ENCODE measurements at regions not wholly inside any gene's neighbourhood (a gene's known extent, or its start where the extent isn't known, plus 50 kb on each side); places are given as distances from the start of the nearest gene placed in this dataset.
"Not testable (repeated sequence)": the region's sequence is repeated elsewhere in the genome, so short reads cannot be mapped to it uniquely, and the experiment has no call there.

- no peak for DNase-seq
- no peak for ATAC-seq
- Mint-ChIP-seq H3K36me3 (ENCODE audit: low read depth) (no peaks in the 10 kb centered on the region), H3K4me1 (ENCODE audit: low read depth) (no peaks in the 10 kb centered on the region), H3K4me3 (no peak overlapping the region), H3K9me3 (ENCODE audit: insufficient read depth) (no peaks in the 10 kb centered on the region), H3K27ac (no peak overlapping the region), H3K27me3 (ENCODE audit: low read depth) (no peaks in the 10 kb centered on the region)
- ChIA-PET CTCF (no interaction called here), POLR2A (no interaction called here)
These were observed 91.6 kb upstream of the TAF11L2 start for GRCh38 chr5:17406423-17406838.

- H3K27ac Mint-ChIP-seq: no peak overlapping the region
- ATAC-seq (no peak), DNase-seq (no peak)
- H3K36me3 Mint-ChIP-seq (ENCODE audit: low read depth): no peaks in the 10 kb centered on the region
- ChIA-PET CTCF (no interaction called here), POLR2A (no interaction called here)
- peaks cover 3% of the 10 kb centered on the region for H3K9me3 Mint-ChIP-seq (ENCODE audit: insufficient read depth)
- no peak overlapping the region for H3K4me3 Mint-ChIP-seq
- H3K4me1 Mint-ChIP-seq (ENCODE audit: low read depth): no peaks in the 10 kb centered on the region
- H3K27me3 Mint-ChIP-seq (ENCODE audit: low read depth): no peaks in the 10 kb centered on the region
These were observed 86.3 kb upstream of the TAF11L2 start for GRCh38 chr5:17411436-17412402.

GRCh38 chr5:17412760-17413671 lies 85.0 kb upstream of the TAF11L2 start:
- Mint-ChIP-seq H3K27me3 (ENCODE audit: low read depth) (no peaks in the 10 kb centered on the region), H3K9me3 (ENCODE audit: insufficient read depth) (peaks cover 3% of the 10 kb centered on the region), H3K36me3 (ENCODE audit: low read depth) (no peaks in the 10 kb centered on the region), H3K4me1 (ENCODE audit: low read depth) (no peaks in the 10 kb centered on the region), H3K4me3 (no peak overlapping the region), H3K27ac (no peak overlapping the region)
- ChIA-PET POLR2A (no interaction called here), CTCF (no interaction called here)
- DNase-seq (no peak), ATAC-seq (no peak)

- ATAC-seq: no peak
- Mint-ChIP-seq H3K9me3 (ENCODE audit: insufficient read depth) (peaks cover 3% of the 10 kb centered on the region), H3K4me3 (no peak overlapping the region), H3K27me3 (ENCODE audit: low read depth) (no peaks in the 10 kb centered on the region), H3K4me1 (ENCODE audit: low read depth) (no peaks in the 10 kb centered on the region), H3K27ac (no peak overlapping the region), H3K36me3 (ENCODE audit: low read depth) (no peaks in the 10 kb centered on the region)
- POLR2A ChIA-PET: no interaction called here
- DNase-seq: no peak
- CTCF ChIA-PET: no interaction called here
These were observed 84.3 kb upstream of the TAF11L2 start for GRCh38 chr5:17413691-17414090.

GRCh38 chr5:17415321-17415758 lies 82.7 kb upstream of the TAF11L2 start:
- H3K4me3 Mint-ChIP-seq: no peak overlapping the region
- DNase-seq: no peak
- H3K27ac Mint-ChIP-seq: no peak overlapping the region
- no peaks in the 10 kb centered on the region for H3K27me3 Mint-ChIP-seq (ENCODE audit: low read depth)
- CTCF ChIA-PET: no interaction called here
- H3K4me1 Mint-ChIP-seq (ENCODE audit: low read depth): no peaks in the 10 kb centered on the region
- H3K36me3 Mint-ChIP-seq (ENCODE audit: low read depth): no peaks in the 10 kb centered on the region
- peaks cover 10% of the 10 kb centered on the region for H3K9me3 Mint-ChIP-seq (ENCODE audit: insufficient read depth)
- POLR2A ChIA-PET: no interaction called here
- no peak for ATAC-seq

GRCh38 chr5:17416374-17416773 lies 81.7 kb upstream of the TAF11L2 start:
- H3K4me3 Mint-ChIP-seq; H3K4me1 Mint-ChIP-seq (ENCODE audit: low read depth); POLR2A ChIA-PET; CTCF ChIA-PET; H3K27ac Mint-ChIP-seq; H3K27me3 Mint-ChIP-seq (ENCODE audit: low read depth); DNase-seq; ATAC-seq; H3K36me3 Mint-ChIP-seq (ENCODE audit: low read depth); H3K9me3 Mint-ChIP-seq (ENCODE audit: insufficient read depth): not testable (repeated sequence)

- POLR2A ChIA-PET: no interaction called here
- CTCF ChIA-PET: no interaction called here
These were observed 73.4 kb upstream of the TAF11L2 start for GRCh38 chr5:17424674-17425073.

GRCh38 chr5:17425385-17426070 lies 72.5 kb upstream of the TAF11L2 start:
- Mint-ChIP-seq H3K4me1 (ENCODE audit: low read depth) (no peaks in the 10 kb centered on the region), H3K9me3 (ENCODE audit: insufficient read depth) (peaks cover 4% of the 10 kb centered on the region), H3K36me3 (ENCODE audit: low read depth) (no peaks in the 10 kb centered on the region), H3K27me3 (ENCODE audit: low read depth) (no peaks in the 10 kb centered on the region), H3K4me3 (no peak overlapping the region), H3K27ac (no peak overlapping the region)
- DNase-seq (no peak), ATAC-seq (no peak)
- POLR2A ChIA-PET: no interaction called here
- CTCF ChIA-PET: no interaction called here

More at GRCh38 chr5:17424674-17425073, 73.4 kb upstream of the TAF11L2 start:
- H3K36me3 Mint-ChIP-seq (ENCODE audit: low read depth): no peaks in the 10 kb centered on the region
- no peak for ATAC-seq
- peaks cover 4% of the 10 kb centered on the region for H3K9me3 Mint-ChIP-seq (ENCODE audit: insufficient read depth)
- no peak overlapping the region for H3K27ac Mint-ChIP-seq
- DNase-seq: no peak
- no peaks in the 10 kb centered on the region for H3K4me1 Mint-ChIP-seq (ENCODE audit: low read depth)
- no peaks in the 10 kb centered on the region for H3K27me3 Mint-ChIP-seq (ENCODE audit: low read depth)
- no peak overlapping the region for H3K4me3 Mint-ChIP-seq

- H3K27me3 Mint-ChIP-seq (ENCODE audit: low read depth): no peaks in the 10 kb centered on the region
- H3K36me3 Mint-ChIP-seq (ENCODE audit: low read depth): no peaks in the 10 kb centered on the region
- DNase-seq (no peak), ATAC-seq (no peak)
- no peak overlapping the region for H3K27ac Mint-ChIP-seq
- H3K4me3 Mint-ChIP-seq: no peak overlapping the region
- ChIA-PET POLR2A (no interaction called here), CTCF (no interaction called here)
- H3K4me1 Mint-ChIP-seq (ENCODE audit: low read depth): no peaks in the 10 kb centered on the region
- peaks cover 4% of the 10 kb centered on the region for H3K9me3 Mint-ChIP-seq (ENCODE audit: insufficient read depth)
These were observed 71.8 kb upstream of the TAF11L2 start for GRCh38 chr5:17426104-17426749.

GRCh38 chr5:17428176-17428800 lies 69.7 kb upstream of the TAF11L2 start:
- no peaks in the 10 kb centered on the region for H3K36me3 Mint-ChIP-seq (ENCODE audit: low read depth)
- no peaks in the 10 kb centered on the region for H3K4me1 Mint-ChIP-seq (ENCODE audit: low read depth)
- ATAC-seq (no peak), DNase-seq (no peak)
- H3K4me3 Mint-ChIP-seq: no peak overlapping the region
- no peaks in the 10 kb centered on the region for H3K27me3 Mint-ChIP-seq (ENCODE audit: low read depth)
- H3K9me3 Mint-ChIP-seq (ENCODE audit: insufficient read depth): peaks cover 4% of the 10 kb centered on the region
- no peak overlapping the region for H3K27ac Mint-ChIP-seq
- ChIA-PET POLR2A (no interaction called here), CTCF (no interaction called here)

GRCh38 chr5:17429353-17429752 lies 68.7 kb upstream of the TAF11L2 start:
- POLR2A ChIA-PET: no interaction called here
- no peak overlapping the region for H3K4me3 Mint-ChIP-seq
- no peak overlapping the region for H3K27ac Mint-ChIP-seq
- no peaks in the 10 kb centered on the region for H3K36me3 Mint-ChIP-seq (ENCODE audit: low read depth)
- DNase-seq: no peak
- peaks cover 9% of the 10 kb centered on the region for H3K9me3 Mint-ChIP-seq (ENCODE audit: insufficient read depth)
- no peaks in the 10 kb centered on the region for H3K4me1 Mint-ChIP-seq (ENCODE audit: low read depth)
- no peaks in the 10 kb centered on the region for H3K27me3 Mint-ChIP-seq (ENCODE audit: low read depth)
- no peak for ATAC-seq
- CTCF ChIA-PET: no interaction called here

Measured in activated CD8-positive, alpha-beta T cell treated with anti-CD3 and anti-CD28 coated beads, Interleukin-2, amount 10 ng/mL, durations not matched to agents 7 days and 5 days (primary cell).